HUES64 (cell line): ENCODE measurements at regions not wholly inside any gene's neighbourhood (a gene's known extent, or its start where the extent isn't known, plus 50 kb on each side); places are given as distances from the start of the nearest gene placed in this dataset.
"Not testable (repeated sequence)": the region's sequence is repeated elsewhere in the genome, so short reads cannot be mapped to it uniquely, and the experiment has no call there.

Source experiments
- H3K27ac ChIP-seq: 2 replicates; pipeline ENCODE4 v1.7.0; 2013; ENCODE audit warnings: low read depth, low read length, inconsistent platforms
- H3K27me3 ChIP-seq: 2 replicates; pipeline ENCODE4 v1.6.1; 2013; ENCODE audit warnings: mild to moderate bottlenecking, low read length; ENCODE audit not compliant: insufficient read depth
- H3K36me3 ChIP-seq: 2 replicates; pipeline ENCODE4 v1.6.1; 2013; ENCODE audit warnings: mild to moderate bottlenecking, low read length; ENCODE audit not compliant: insufficient read depth
- H3K4me1 ChIP-seq: 2 replicates; pipeline ENCODE4 v1.6.1; 2013; ENCODE audit warnings: mild to moderate bottlenecking, low read length, moderate library complexity; ENCODE audit not compliant: insufficient read depth
- H3K4me3 ChIP-seq: 2 replicates; pipeline ENCODE4 v1.5.1; 2013; ENCODE audit warnings: mild to moderate bottlenecking, low read length, moderate library complexity
- H3K9ac ChIP-seq: 2 replicates; pipeline ENCODE4 v1.6.1; 2013; ENCODE audit warnings: mild to moderate bottlenecking, low read depth, low read length
- H3K9me3 ChIP-seq: 2 replicates; pipeline ENCODE4 v1.6.1; 2013; ENCODE audit warnings: low read depth, low read length; ENCODE audit not compliant: insufficient read depth
- WGBS: fragments of 150-250, 120-280 bp; methylation state at CpG from one replicate; pipeline ENCODE4 v1.1.7; 2013; ENCODE audit warnings: missing lambda C conversion rate; 5-methylcytosine and 5-hydroxymethylcytosine counted together

- Histone ChIP-seq H3K4me1 (no peaks in the 10 kb centered on the region), H3K9me3 (no peaks in the 10 kb centered on the region), H3K27me3 (peaks cover 3% of the 10 kb centered on the region; the same call in 1 of the 2 replicates), H3K9ac (no peak overlapping the region), H3K27ac (no peak overlapping the region), H3K4me3 (no peak overlapping the region), H3K36me3 (no peaks in the 10 kb centered on the region)
- WGBS: 92% methylated on average over 4 of the region's 4 CpGs
Observed at GRCh38 chr2:104976603-104977120, 61.2 kb upstream of the MRPS9 start.

GRCh38 chr2:104977958-104978357 is 59.9 kb upstream of the MRPS9 start:
- Histone ChIP-seq H3K4me3 (no peak overlapping the region), H3K36me3 (no peaks in the 10 kb centered on the region), H3K27me3 (peaks cover 3% of the 10 kb centered on the region; the same call in 1 of the 2 replicates), H3K4me1 (no peaks in the 10 kb centered on the region), H3K27ac (no peak overlapping the region), H3K9ac (no peak overlapping the region), H3K9me3 (no peaks in the 10 kb centered on the region)
- WGBS: no CpG with 5 or more reads among the region's 1 CpG

- not testable (repeated sequence) for H3K27ac ChIP-seq, H3K36me3 ChIP-seq, H3K9ac ChIP-seq, H3K4me3 ChIP-seq, H3K4me1 ChIP-seq, H3K27me3 ChIP-seq, H3K9me3 ChIP-seq
- 96% methylated on average over 6 of the region's 6 CpGs for WGBS
Observed at GRCh38 chr2:104979786-104980185, 58.1 kb upstream of the MRPS9 start.

GRCh38 chr2:104982111-104982510 is 55.8 kb upstream of the MRPS9 start:
- 94% methylated on average over 7 of the region's 7 CpGs for WGBS
- no peaks in the 10 kb centered on the region for H3K36me3 ChIP-seq
- no peaks in the 10 kb centered on the region for H3K9me3 ChIP-seq
- H3K27ac ChIP-seq: no peak overlapping the region
- H3K27me3 ChIP-seq: no peaks in the 10 kb centered on the region
- no peak overlapping the region for H3K4me3 ChIP-seq
- no peaks in the 10 kb centered on the region for H3K4me1 ChIP-seq
- H3K9ac ChIP-seq: no peak overlapping the region
